ENCODE measurements at regions not wholly inside any gene's neighbourhood (a gene's known extent, or its start where the extent isn't known, plus 50 kb on each side); places are given as distances from the start of the nearest gene placed in this dataset.

DNA sequence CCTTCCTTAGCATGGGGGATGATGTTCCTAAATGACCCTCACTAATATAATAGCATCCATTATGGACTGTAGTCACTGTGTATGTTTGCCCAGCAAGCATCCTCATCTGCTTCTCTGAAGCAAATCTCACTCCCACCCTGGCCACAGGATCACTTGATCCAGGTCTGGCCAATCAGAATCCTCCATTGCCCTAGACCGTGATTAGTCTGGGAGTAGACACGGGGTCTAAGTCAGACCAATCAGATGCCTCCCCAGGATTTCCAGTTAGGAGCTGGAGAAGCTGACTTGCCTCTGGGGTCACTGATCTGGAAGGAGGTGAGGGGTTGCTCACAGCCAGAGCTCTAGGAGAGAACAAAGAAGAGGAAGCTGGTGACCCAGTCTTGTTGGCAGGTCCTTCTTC lies 153.9 kb downstream of the DHX35 start:
- Histone ChIP-seq H3K9me3 (ENCODE audit: control extremely low read depth in 1 of 5, control insufficient read depth in 4 of 5, insufficient read depth in 2 of 5, low read depth in 1 of 5, low read length in 4 of 5) (no peaks in the 10 kb centered on the region), H3K27ac (ENCODE audit: insufficient read depth in 1 of 2, low read depth in 1 of 2, low read length in 2 of 2, poor library complexity in 1 of 2, severe bottlenecking in 2 of 2) (no peak overlapping the region), H3K4me1 (ENCODE audit: control extremely low read depth in 1 of 4, control insufficient read depth in 4 of 4, insufficient read depth in 4 of 4, low read length in 3 of 4) (peaks cover 0 to 3% (median 0%) of the 10 kb centered on the region in 4 experiments), H3K27me3 (replicated peaks in 2 of 5; ENCODE audit: control insufficient read depth in 4 of 5, insufficient read depth in 5 of 5, low read length in 4 of 5) (peaks cover 0 to 13% (median 2%) of the 10 kb centered on the region in 5 experiments), H3K36me3 (ENCODE audit: control insufficient read depth in 4 of 4, insufficient read depth in 4 of 4, low read length in 3 of 4) (no peaks in the 10 kb centered on the region), H3K4me3 (ENCODE audit: control insufficient read depth in 1 of 7, extremely low read depth in 1 of 7, insufficient read depth in 4 of 7, low read depth in 2 of 7, low read length in 6 of 7) (no peak overlapping the region)
- 100% methylated on average over 2 of the region's 2 CpGs for WGBS (ENCODE audit: insufficient coverage)
- ChIA-PET POLR2A (no interaction called here), CTCF (no interaction called here)
- no peak for DNase-seq

DNA sequence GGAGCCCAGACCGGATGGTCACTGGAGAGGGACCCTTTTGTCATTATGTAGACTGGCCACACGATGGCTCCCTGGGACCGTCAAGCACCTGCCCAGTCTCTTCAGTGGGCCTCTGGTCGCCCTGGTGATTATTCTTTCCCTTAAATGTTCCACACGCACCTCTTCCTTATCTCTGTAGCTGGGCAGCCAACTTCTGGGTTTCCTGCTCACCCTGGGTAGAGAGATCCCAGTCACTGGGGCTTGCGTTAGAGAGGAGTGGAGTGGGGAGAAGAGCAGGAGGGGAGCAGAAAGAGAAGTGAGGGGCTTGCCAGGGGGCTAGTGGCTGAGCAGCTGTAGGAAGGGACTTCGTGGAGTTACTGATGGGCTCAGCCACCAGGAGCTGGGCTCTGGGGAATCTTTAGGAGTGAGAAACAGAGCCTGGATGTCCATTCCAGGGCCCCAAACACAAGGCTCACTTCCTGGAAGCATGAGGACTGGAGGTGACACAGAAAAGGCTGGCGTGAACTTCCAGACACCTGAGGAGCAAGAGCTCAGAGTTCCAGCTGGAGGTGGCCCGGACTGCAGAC lies 150.1 kb downstream of the DHX35 start:
- DNase-seq: peak; percentile 23 to 54 (median 41)
- POLR2A ChIA-PET: no interaction called here
- WGBS (ENCODE audit: insufficient coverage): 29% methylated on average over 9 of the region's 9 CpGs

DNA sequence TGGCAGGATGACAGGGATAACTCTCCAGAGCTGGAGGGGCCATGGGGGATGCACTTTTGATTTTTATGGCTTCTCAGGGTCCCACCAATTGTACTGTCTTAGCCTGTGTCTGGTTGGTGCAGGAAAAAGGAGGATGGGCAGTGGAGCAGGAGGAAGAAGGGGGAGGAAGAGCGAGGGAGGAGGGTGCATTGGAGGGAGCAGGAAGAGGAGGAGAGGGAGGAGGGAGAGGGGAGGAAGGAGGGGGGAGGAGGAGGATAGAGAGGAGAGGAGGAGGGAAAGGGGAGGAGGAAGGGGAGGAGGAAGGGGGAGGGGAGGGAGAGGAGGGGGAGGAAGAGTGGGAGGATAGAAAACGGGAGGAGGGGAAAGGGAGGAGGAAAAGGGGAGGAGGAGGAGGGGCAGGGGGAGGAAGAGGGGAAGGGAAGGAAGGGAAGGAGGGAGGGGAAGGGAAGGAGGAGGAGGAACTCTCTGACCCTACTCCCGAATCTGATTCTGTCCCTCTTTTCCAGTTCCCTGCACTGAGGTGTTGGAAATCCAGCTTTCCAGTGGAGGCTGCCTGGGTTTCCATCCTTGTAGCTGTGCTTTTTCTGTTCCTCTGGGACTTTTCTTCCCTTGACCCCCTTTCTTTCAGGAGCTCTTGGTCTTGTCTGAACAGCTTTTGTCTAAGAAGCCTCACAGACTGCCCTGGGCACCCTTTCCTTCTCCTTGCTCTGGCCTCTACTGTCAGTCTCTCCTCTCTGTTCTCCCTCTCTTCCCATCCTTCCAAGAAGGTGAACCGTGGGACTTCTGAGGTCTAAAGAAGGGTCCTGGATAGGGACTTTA lies 149.4 kb downstream of the DHX35 start:
- Histone ChIP-seq H3K9me3 (ENCODE audit: control extremely low read depth in 1 of 5, control insufficient read depth in 4 of 5, insufficient read depth in 2 of 5, low read depth in 1 of 5, low read length in 4 of 5) (no peaks in the 10 kb centered on the region), H3K27me3 (replicated peaks in 2 of 5; ENCODE audit: control insufficient read depth in 4 of 5, insufficient read depth in 5 of 5, low read length in 4 of 5) (peaks cover 0 to 38% (median 8%) of the 10 kb centered on the region in 5 experiments), H3K27ac (ENCODE audit: insufficient read depth in 1 of 2, low read depth in 1 of 2, low read length in 2 of 2, poor library complexity in 1 of 2, severe bottlenecking in 2 of 2) (no peak overlapping the region), H3K4me1 (ENCODE audit: control extremely low read depth in 1 of 4, control insufficient read depth in 4 of 4, insufficient read depth in 4 of 4, low read length in 3 of 4) (peaks cover 0 to 3% (median 0%) of the 10 kb centered on the region in 4 experiments), H3K4me3 (ENCODE audit: control insufficient read depth in 1 of 7, extremely low read depth in 1 of 7, insufficient read depth in 4 of 7, low read depth in 2 of 7, low read length in 6 of 7) (no peak overlapping the region), H3K36me3 (ENCODE audit: control insufficient read depth in 4 of 4, insufficient read depth in 4 of 4, low read length in 3 of 4) (no peaks in the 10 kb centered on the region)
- no peak for DNase-seq
- WGBS (ENCODE audit: insufficient coverage): 44% methylated on average over 2 of the region's 4 CpGs
- CTCF ChIA-PET: interaction anchor here (1.0 to 2.4 kb wide), 6 partner anchors 11 to 1579 kb away, joined by 3 to 13 read pairs (median 4); no protein-coding TSS in a partner anchor
- POLR2A ChIA-PET: no interaction called here

More for the DNA sequence above, 150.1 kb downstream of the DHX35 start:
- H3K27ac ChIP-seq (ENCODE audit: insufficient read depth in 1 of 2, low read depth in 1 of 2, low read length in 2 of 2, poor library complexity in 1 of 2, severe bottlenecking in 2 of 2): no peak overlapping the region
- CTCF ChIA-PET: interaction anchor here (1.0 to 2.4 kb wide), 7 partner anchors 10 to 1834 kb away, joined by 3 to 13 read pairs (median 4); no protein-coding TSS in a partner anchor
- no peaks in the 10 kb centered on the region for H3K9me3 ChIP-seq (ENCODE audit: control extremely low read depth in 1 of 5, control insufficient read depth in 4 of 5, insufficient read depth in 2 of 5, low read depth in 1 of 5, low read length in 4 of 5)
- no peaks in the 10 kb centered on the region for H3K36me3 ChIP-seq (ENCODE audit: control insufficient read depth in 4 of 4, insufficient read depth in 4 of 4, low read length in 3 of 4)
- H3K4me1 ChIP-seq (ENCODE audit: control extremely low read depth in 1 of 4, control insufficient read depth in 4 of 4, insufficient read depth in 4 of 4, low read length in 3 of 4): peaks cover 0 to 3% (median 0%) of the 10 kb centered on the region in 4 experiments
- H3K4me3 ChIP-seq (ENCODE audit: control insufficient read depth in 1 of 7, extremely low read depth in 1 of 7, insufficient read depth in 4 of 7, low read depth in 2 of 7, low read length in 6 of 7): no peak overlapping the region
- H3K27me3 ChIP-seq (replicated peaks in 2 of 5; ENCODE audit: control insufficient read depth in 4 of 5, insufficient read depth in 5 of 5, low read length in 4 of 5): peaks cover 0 to 37% (median 8%) of the 10 kb centered on the region in 5 experiments

DNA sequence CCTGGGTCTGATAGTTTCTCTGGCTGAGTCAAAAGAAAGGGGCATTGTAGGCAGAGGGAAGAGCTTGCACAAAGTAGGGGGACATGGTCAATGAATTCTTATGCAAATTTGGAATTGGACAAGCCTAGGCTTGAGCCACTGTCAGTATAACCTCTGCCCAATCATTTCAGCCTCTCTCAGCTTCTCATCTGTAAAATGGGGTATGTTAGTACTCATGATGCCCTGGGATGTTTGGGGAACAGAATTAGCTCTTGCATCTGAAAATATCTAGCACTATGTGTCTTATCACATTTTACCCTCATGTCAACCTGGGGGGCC lies 148.6 kb downstream of the DHX35 start:
- peaks cover 0 to 38% (median 9%) of the 10 kb centered on the region in 5 experiments for H3K27me3 ChIP-seq (replicated peaks in 2 of 5; ENCODE audit: control insufficient read depth in 4 of 5, insufficient read depth in 5 of 5, low read length in 4 of 5)
- ChIA-PET CTCF (no interaction called here), POLR2A (no interaction called here)
- no peaks in the 10 kb centered on the region for H3K36me3 ChIP-seq (ENCODE audit: control insufficient read depth in 4 of 4, insufficient read depth in 4 of 4, low read length in 3 of 4)
- H3K27ac ChIP-seq (ENCODE audit: insufficient read depth in 1 of 2, low read depth in 1 of 2, low read length in 2 of 2, poor library complexity in 1 of 2, severe bottlenecking in 2 of 2): no peak overlapping the region
- no peak for DNase-seq
- no peaks in the 10 kb centered on the region for H3K9me3 ChIP-seq (ENCODE audit: control extremely low read depth in 1 of 5, control insufficient read depth in 4 of 5, insufficient read depth in 2 of 5, low read depth in 1 of 5, low read length in 4 of 5)
- peaks cover 0 to 3% (median 0%) of the 10 kb centered on the region in 4 experiments for H3K4me1 ChIP-seq (ENCODE audit: control extremely low read depth in 1 of 4, control insufficient read depth in 4 of 4, insufficient read depth in 4 of 4, low read length in 3 of 4)
- H3K4me3 ChIP-seq (ENCODE audit: control insufficient read depth in 1 of 7, extremely low read depth in 1 of 7, insufficient read depth in 4 of 7, low read depth in 2 of 7, low read length in 6 of 7): no peak overlapping the region

DNA sequence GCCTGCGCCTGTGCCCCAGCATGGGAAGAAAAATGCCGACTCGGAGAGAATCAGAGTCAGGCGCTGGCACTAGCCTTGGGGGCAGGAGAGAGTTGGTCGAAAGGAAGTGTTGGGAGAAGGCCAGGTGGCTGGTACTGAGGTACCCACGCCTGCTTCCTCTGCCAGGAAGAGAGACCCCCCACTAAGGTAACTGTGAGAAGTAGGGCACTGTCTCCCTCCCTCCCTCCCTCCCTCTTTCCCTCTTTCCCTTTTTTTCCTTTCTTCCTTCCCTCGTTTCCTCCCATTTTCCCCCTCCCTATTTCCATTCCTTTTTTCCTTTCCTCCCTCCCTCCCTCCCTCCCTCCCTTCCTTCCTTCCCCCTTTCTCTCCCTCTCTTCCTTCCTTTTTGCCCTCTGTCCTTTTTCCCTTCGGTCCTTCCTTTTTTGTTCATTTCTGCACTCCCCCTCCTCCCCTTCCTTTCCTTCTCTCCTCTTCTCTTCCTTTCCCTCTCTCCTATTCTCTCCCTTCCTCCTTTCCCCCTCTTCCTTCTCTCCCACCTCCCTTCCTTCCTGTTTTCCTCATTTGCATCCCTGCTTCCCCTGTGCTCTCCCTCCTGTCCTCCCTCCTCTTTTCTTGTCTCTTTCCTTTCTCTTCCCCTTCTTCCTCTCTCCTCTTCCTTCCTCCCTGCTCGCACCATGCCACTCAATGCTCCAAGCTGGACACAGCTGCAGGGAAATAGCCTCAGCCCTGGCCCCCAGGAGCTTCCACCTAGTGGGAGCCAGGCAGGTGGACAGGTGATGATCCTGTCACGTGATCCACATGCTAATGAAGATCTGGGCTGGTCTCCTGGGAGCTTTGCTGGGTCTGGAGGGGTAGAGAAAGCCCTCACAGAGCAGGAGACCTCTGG lies 148.0 kb downstream of the DHX35 start:
- Histone ChIP-seq H3K4me1 (ENCODE audit: control extremely low read depth in 1 of 4, control insufficient read depth in 4 of 4, insufficient read depth in 4 of 4, low read length in 3 of 4) (peaks cover 0 to 3% (median 0%) of the 10 kb centered on the region in 4 experiments), H3K9me3 (ENCODE audit: control extremely low read depth in 1 of 5, control insufficient read depth in 4 of 5, insufficient read depth in 2 of 5, low read depth in 1 of 5, low read length in 4 of 5) (no peaks in the 10 kb centered on the region), H3K27ac (ENCODE audit: insufficient read depth in 1 of 2, low read depth in 1 of 2, low read length in 2 of 2, poor library complexity in 1 of 2, severe bottlenecking in 2 of 2) (no peak overlapping the region), H3K4me3 (ENCODE audit: control insufficient read depth in 1 of 7, extremely low read depth in 1 of 7, insufficient read depth in 4 of 7, low read depth in 2 of 7, low read length in 6 of 7) (no peak overlapping the region), H3K36me3 (ENCODE audit: control insufficient read depth in 4 of 4, insufficient read depth in 4 of 4, low read length in 3 of 4) (no peaks in the 10 kb centered on the region), H3K27me3 (replicated peaks in 2 of 5; ENCODE audit: control insufficient read depth in 4 of 5, insufficient read depth in 5 of 5, low read length in 4 of 5) (peaks cover 0 to 38% (median 9%) of the 10 kb centered on the region in 5 experiments)
- CTCF ChIA-PET: no interaction called here
- WGBS (ENCODE audit: insufficient coverage): 50% methylated on average over 9 of the region's 10 CpGs
- POLR2A ChIA-PET: no interaction called here
- no peak for DNase-seq

DNA sequence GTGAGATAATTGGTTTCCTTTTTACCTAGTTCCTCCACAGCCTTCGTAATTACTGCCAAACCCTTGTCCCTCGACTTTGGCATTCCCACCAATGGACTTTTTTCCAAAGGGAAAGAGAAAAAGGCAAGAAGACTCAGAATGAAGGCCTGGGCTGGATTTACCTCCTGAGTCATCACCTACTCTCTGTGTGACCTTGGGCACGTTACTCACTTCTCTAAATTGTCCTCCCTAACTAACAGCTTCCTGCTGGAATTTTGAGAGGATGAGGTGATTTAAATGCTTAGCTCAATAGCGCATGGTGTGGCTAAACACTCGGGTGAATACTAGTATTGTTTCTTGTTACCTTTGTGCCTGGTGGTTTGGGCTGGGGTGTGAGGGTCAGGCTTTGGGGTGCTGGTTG lies 146.6 kb downstream of the DHX35 start:
- POLR2A ChIA-PET: no interaction called here
- H3K4me1 ChIP-seq (ENCODE audit: control extremely low read depth in 1 of 4, control insufficient read depth in 4 of 4, insufficient read depth in 4 of 4, low read length in 3 of 4): peaks cover 0 to 3% (median 0%) of the 10 kb centered on the region in 4 experiments
- peaks cover 0 to 38% (median 9%) of the 10 kb centered on the region in 5 experiments for H3K27me3 ChIP-seq (replicated peaks in 2 of 5; ENCODE audit: control insufficient read depth in 4 of 5, insufficient read depth in 5 of 5, low read length in 4 of 5)

More for the DNA sequence above, 146.6 kb downstream of the DHX35 start:
- Histone ChIP-seq H3K36me3 (ENCODE audit: control insufficient read depth in 4 of 4, insufficient read depth in 4 of 4, low read length in 3 of 4) (no peaks in the 10 kb centered on the region), H3K27ac (ENCODE audit: insufficient read depth in 1 of 2, low read depth in 1 of 2, low read length in 2 of 2, poor library complexity in 1 of 2, severe bottlenecking in 2 of 2) (no peak overlapping the region), H3K9me3 (ENCODE audit: control extremely low read depth in 1 of 5, control insufficient read depth in 4 of 5, insufficient read depth in 2 of 5, low read depth in 1 of 5, low read length in 4 of 5) (peaks cover 0 to 2% (median 1%) of the 10 kb centered on the region in 5 experiments), H3K4me3 (ENCODE audit: control insufficient read depth in 1 of 7, extremely low read depth in 1 of 7, insufficient read depth in 4 of 7, low read depth in 2 of 7, low read length in 6 of 7) (no peak overlapping the region)
- CTCF ChIA-PET: interaction anchor here (1.2 to 1.3 kb wide), 2 partner anchors 16 to 765 kb away, joined by 3 read pairs; no protein-coding TSS in a partner anchor
- no peak for DNase-seq
- WGBS (ENCODE audit: insufficient coverage): 88% methylated on average over 4 of the region's 5 CpGs

Measured in common myeloid progenitor, CD34-positive (primary cell).